ENCODE measurements at regions not wholly inside any gene's neighbourhood (a gene's known extent, or its start where the extent isn't known, plus 50 kb on each side); places are given as distances from the start of the nearest gene placed in this dataset.
A peak's percentile ranks its signal among the peaks of the same experiment; 100 is the strongest.

DNA sequence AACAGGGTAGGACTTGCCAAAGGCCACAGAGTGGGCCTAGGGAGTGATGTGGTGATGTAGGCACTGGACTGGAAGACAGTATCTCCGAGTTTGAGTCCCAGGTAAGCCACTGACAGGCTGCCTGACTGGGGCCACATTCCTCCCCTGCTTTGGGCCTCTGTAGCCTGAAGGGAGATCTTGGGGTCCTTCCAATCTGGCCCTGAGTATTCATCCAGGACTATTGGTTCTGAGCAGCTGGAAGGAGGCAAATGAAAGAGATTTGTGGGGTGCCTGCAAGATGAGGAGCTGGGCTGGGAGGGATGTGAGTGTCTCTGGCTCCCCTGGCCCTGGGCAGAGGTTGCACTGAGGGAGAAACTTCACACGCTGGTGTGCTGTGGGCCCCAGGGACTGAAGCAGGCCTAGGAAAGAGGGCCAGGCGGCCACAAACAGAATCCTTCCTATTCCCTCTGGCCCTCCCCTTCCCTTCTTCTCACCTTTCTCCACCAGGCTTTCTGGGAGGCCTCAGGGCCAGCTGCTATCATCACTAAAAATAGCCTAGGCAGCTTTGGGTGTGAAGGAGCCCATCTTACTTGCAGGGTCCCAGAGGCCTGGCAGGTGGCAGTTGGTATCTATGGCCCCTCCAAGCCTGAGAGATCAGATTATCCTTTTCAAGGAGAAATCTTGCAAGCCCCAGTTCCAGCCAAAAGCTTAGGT, 70.1 kb downstream of the PJA1 start:
- Histone ChIP-seq H3K4me1 (ENCODE audit: control insufficient read depth in 2 of 2, insufficient read depth in 1 of 2, low read depth in 1 of 2, low read length in 2 of 2) (peaks cover 0 to 8% of the 10 kb centered on the region in 2 donors), H3K4me3 (ENCODE audit: low read length in 2 of 2) (no peak overlapping the region)

DNA sequence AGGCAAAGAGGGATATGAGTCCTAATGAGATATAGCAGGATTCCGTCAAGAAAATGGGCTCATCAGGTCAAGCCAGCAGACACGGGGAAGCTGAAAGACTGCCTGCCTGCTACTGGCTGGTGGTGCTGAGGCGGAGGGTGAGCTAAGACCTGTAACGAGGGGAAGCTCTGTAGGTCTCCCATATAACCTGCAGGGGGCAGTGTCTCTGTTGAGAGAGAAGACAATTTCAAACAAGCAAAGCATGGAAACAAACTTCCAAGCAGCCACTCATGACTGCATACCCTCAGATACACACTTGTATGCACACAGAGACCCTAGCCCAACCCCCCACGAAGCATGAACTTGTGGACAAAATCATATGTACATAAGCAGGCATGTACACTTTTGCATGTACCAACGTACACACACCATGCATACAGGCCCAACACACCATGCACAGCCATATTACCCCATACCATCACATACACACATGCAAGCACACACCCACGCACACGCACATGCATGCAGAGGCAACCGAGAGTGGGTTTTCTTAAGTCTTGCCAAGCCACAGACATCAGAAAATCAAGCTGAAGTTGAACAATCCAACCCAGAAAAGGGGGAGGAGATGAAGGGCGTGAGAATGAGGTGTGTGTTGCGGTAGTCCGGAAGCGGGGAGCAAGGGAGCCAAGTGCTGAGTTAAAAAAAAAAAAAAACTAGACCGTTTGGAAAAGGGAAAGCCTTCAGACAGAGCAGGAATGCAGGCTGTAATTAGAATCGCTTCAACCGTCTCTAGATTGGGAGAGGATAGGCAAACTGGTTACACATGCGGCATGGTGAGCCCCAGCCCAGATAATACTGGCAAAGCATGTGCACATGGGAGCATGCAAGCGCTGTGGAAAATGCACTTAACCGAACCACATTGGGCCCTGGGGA, 71.0 kb downstream of the PJA1 start:
- H3K4ac ChIP-seq (ENCODE audit: low read length), result no peak overlapping the region
- H3K36me3 ChIP-seq (replicated peaks in 1 of 2; ENCODE audit: control insufficient read depth in 2 of 2, insufficient read depth in 2 of 2, low read length in 2 of 2), result no peaks in the 10 kb centered on the region
- H3K9me3 ChIP-seq (replicated peaks in 1 of 2; ENCODE audit: control insufficient read depth in 2 of 2, insufficient read depth in 1 of 2, low read depth in 1 of 2, low read length in 2 of 2), result no peaks in the 10 kb centered on the region
- no peak overlapping the region for H2AK5ac ChIP-seq (ENCODE audit: low read depth, low read length)
- H2BK120ac ChIP-seq (ENCODE audit: low read depth, low read length), result no peak overlapping the region
- H3K27me3 ChIP-seq (ENCODE audit: control insufficient read depth in 3 of 3, insufficient read depth in 3 of 3, low read depth in 1 of 3, low read length in 3 of 3), result peaks cover 0 to 15% (median 0%) of the 10 kb centered on the region in 3 experiments
- H3K23ac ChIP-seq (ENCODE audit: low read depth, low read length, poor library complexity), result no peak overlapping the region
- H4K91ac ChIP-seq (ENCODE audit: low read depth, low read length, poor library complexity), result no peak overlapping the region
- no peak overlapping the region for H3K18ac ChIP-seq (ENCODE audit: low read length)
- no peak overlapping the region for H2BK5ac ChIP-seq (ENCODE audit: low read length)
- H3K4me1 ChIP-seq (ENCODE audit: control insufficient read depth in 2 of 2, insufficient read depth in 1 of 2, low read depth in 1 of 2, low read length in 2 of 2), result peaks cover 0 to 8% of the 10 kb centered on the region in 2 donors
- H2AFZ ChIP-seq (ENCODE audit: low read length), result no peak overlapping the region
- H4K8ac ChIP-seq (ENCODE audit: low read depth, low read length), result peak overlapping the region; percentile 48
- no peak overlapping the region for H3K27ac ChIP-seq (replicated peaks; ENCODE audit: low read length)
- H3K14ac ChIP-seq (ENCODE audit: low read length), result no peak overlapping the region
- no peak overlapping the region for H3K9ac ChIP-seq (ENCODE audit: low read depth, low read length, poor library complexity)
- H2BK15ac ChIP-seq (ENCODE audit: low read length), result no peak overlapping the region
- peak; percentile 40 for DNase-seq (ENCODE audit: low spot score)
- no CpG with 5 or more reads among the region's 19 CpGs for WGBS, 2 donors (ENCODE audit: extremely low coverage in 2 of 2, insufficient read length in 2 of 2, insufficient replicate concordance in 1 of 2)
- H2BK12ac ChIP-seq (ENCODE audit: low read length), result no peak overlapping the region
- H3K4me2 ChIP-seq (ENCODE audit: insufficient read depth, low read length, poor library complexity, severe bottlenecking), result no peak overlapping the region
- H3K4me3 ChIP-seq (ENCODE audit: low read length in 2 of 2), result no peak overlapping the region
- no peaks in the 10 kb centered on the region for H3K79me1 ChIP-seq (ENCODE audit: low read depth, low read length)

More for the DNA sequence above, 70.1 kb downstream of the PJA1 start:
- no peak overlapping the region for H3K18ac ChIP-seq (ENCODE audit: low read length)
- H2BK12ac ChIP-seq (ENCODE audit: low read length), result no peak overlapping the region
- H3K79me1 ChIP-seq (ENCODE audit: low read depth, low read length), result no peaks in the 10 kb centered on the region
- no peak overlapping the region for H3K9ac ChIP-seq (ENCODE audit: low read depth, low read length, poor library complexity)
- H2AK5ac ChIP-seq (ENCODE audit: low read depth, low read length), result peak overlapping the region; percentile 70
- H3K23ac ChIP-seq (ENCODE audit: low read depth, low read length, poor library complexity), result no peak overlapping the region
- no peak overlapping the region for H3K14ac ChIP-seq (ENCODE audit: low read length)
- peaks cover 0 to 13% (median 0%) of the 10 kb centered on the region in 3 experiments for H3K27me3 ChIP-seq (ENCODE audit: control insufficient read depth in 3 of 3, insufficient read depth in 3 of 3, low read depth in 1 of 3, low read length in 3 of 3)
- H3K9me3 ChIP-seq (replicated peaks in 1 of 2; ENCODE audit: control insufficient read depth in 2 of 2, insufficient read depth in 1 of 2, low read depth in 1 of 2, low read length in 2 of 2), result no peaks in the 10 kb centered on the region
- no peak overlapping the region for H3K4me2 ChIP-seq (ENCODE audit: insufficient read depth, low read length, poor library complexity, severe bottlenecking)
- H2BK15ac ChIP-seq (ENCODE audit: low read length), result no peak overlapping the region
- DNase-seq (ENCODE audit: low spot score), result no peak
- H3K4ac ChIP-seq (ENCODE audit: low read length), result no peak overlapping the region
- no peak overlapping the region for H4K91ac ChIP-seq (ENCODE audit: low read depth, low read length, poor library complexity)
- WGBS, 2 donors (ENCODE audit: extremely low coverage in 2 of 2, insufficient read length in 2 of 2, insufficient replicate concordance in 1 of 2), result no CpG with 5 or more reads among the region's 3 CpGs
- H3K36me3 ChIP-seq (replicated peaks in 1 of 2; ENCODE audit: control insufficient read depth in 2 of 2, insufficient read depth in 2 of 2, low read length in 2 of 2), result no peaks in the 10 kb centered on the region
- no peak overlapping the region for H2AFZ ChIP-seq (ENCODE audit: low read length)
- H4K8ac ChIP-seq (ENCODE audit: low read depth, low read length), result no peak overlapping the region
- H2BK5ac ChIP-seq (ENCODE audit: low read length), result no peak overlapping the region
- H2BK120ac ChIP-seq (ENCODE audit: low read depth, low read length), result no peak overlapping the region
- H3K27ac ChIP-seq (replicated peaks; ENCODE audit: low read length), result no peak overlapping the region

DNA sequence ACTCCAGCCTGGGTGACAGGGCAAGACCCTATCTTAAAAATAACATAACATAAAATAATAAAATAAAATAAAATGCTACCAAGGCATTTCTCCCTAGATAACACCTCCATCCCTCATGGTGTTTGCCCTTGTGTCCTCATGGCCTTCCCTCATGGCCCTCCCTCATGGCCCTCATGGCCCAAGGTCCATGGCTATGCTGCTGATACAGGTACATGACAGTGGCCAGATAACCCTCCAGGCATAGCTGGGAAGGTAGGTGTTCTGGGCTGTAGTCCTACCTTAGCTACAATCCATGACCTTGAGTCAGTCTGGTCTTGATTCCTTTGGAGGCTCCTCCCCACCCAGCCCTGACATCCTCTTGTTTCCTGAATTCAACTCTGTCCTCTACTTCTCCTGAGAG, 75.2 kb downstream of the PJA1 start:
- Histone ChIP-seq H4K91ac (ENCODE audit: low read depth, low read length, poor library complexity) (no peak overlapping the region), H2BK5ac (ENCODE audit: low read length) (no peak overlapping the region), H3K14ac (ENCODE audit: low read length) (no peak overlapping the region), H3K23ac (ENCODE audit: low read depth, low read length, poor library complexity) (no peak overlapping the region), H3K27me3 (ENCODE audit: control insufficient read depth in 3 of 3, insufficient read depth in 3 of 3, low read depth in 1 of 3, low read length in 3 of 3) (peaks cover 0 to 34% (median 0%) of the 10 kb centered on the region in 3 experiments), H4K8ac (ENCODE audit: low read depth, low read length) (no peak overlapping the region), H3K18ac (ENCODE audit: low read length) (no peak overlapping the region), H3K9me3 (replicated peaks in 1 of 2; ENCODE audit: control insufficient read depth in 2 of 2, insufficient read depth in 1 of 2, low read depth in 1 of 2, low read length in 2 of 2) (no peaks in the 10 kb centered on the region), H3K4me3 (ENCODE audit: low read length in 2 of 2) (no peak overlapping the region), H3K4ac (ENCODE audit: low read length) (no peak overlapping the region), H3K4me2 (ENCODE audit: insufficient read depth, low read length, poor library complexity, severe bottlenecking) (no peak overlapping the region), H3K79me1 (ENCODE audit: low read depth, low read length) (no peaks in the 10 kb centered on the region), H3K36me3 (replicated peaks in 1 of 2; ENCODE audit: control insufficient read depth in 2 of 2, insufficient read depth in 2 of 2, low read length in 2 of 2) (no peaks in the 10 kb centered on the region), H3K27ac (replicated peaks; ENCODE audit: low read length) (no peak overlapping the region), H3K9ac (ENCODE audit: low read depth, low read length, poor library complexity) (no peak overlapping the region), H3K4me1 (ENCODE audit: control insufficient read depth in 2 of 2, insufficient read depth in 1 of 2, low read depth in 1 of 2, low read length in 2 of 2) (peaks cover 6 to 11% of the 10 kb centered on the region in 2 donors), H2BK15ac (ENCODE audit: low read length) (no peak overlapping the region), H2BK12ac (ENCODE audit: low read length) (no peak overlapping the region), H2AK5ac (ENCODE audit: low read depth, low read length) (no peak overlapping the region), H2AFZ (ENCODE audit: low read length) (no peak overlapping the region), H2BK120ac (ENCODE audit: low read depth, low read length) (no peak overlapping the region)
- DNase-seq (ENCODE audit: low spot score), result no peak

DNA sequence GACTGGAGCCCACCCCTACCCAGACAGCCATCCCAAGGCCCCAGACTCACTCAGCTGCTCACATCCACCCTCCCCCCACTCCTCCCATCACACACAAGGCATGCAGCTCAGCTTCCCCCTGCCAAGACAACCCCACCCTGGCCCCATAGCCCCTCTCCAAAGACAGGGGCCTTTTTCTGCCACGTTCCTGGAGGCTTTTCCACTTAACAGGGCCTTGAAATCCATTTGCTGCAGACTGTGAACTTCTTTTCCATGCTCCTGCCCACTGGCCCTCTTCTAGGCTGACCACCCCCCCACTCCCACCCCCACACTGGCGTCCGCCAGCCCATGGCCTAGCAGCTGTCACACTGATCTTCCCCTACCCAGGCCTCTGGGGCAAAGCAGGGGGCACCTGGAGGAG, 76.0 kb downstream of the PJA1 start:
- no peak for DNase-seq (ENCODE audit: low spot score)
- peaks cover 0 to 40% (median 0%) of the 10 kb centered on the region in 3 experiments for H3K27me3 ChIP-seq (ENCODE audit: control insufficient read depth in 3 of 3, insufficient read depth in 3 of 3, low read depth in 1 of 3, low read length in 3 of 3)
- H2BK12ac ChIP-seq (ENCODE audit: low read length), result no peak overlapping the region
- H2BK15ac ChIP-seq (ENCODE audit: low read length), result no peak overlapping the region
- no peak overlapping the region for H2BK5ac ChIP-seq (ENCODE audit: low read length)
- WGBS, 2 donors (ENCODE audit: extremely low coverage in 2 of 2, insufficient read length in 2 of 2, insufficient replicate concordance in 1 of 2), result no CpG with 5 or more reads among the region's 3 CpGs
- no peak overlapping the region for H2BK120ac ChIP-seq (ENCODE audit: low read depth, low read length)
- H4K8ac ChIP-seq (ENCODE audit: low read depth, low read length), result no peak overlapping the region
- H2AFZ ChIP-seq (ENCODE audit: low read length), result no peak overlapping the region
- H3K23ac ChIP-seq (ENCODE audit: low read depth, low read length, poor library complexity), result no peak overlapping the region
- H2AK5ac ChIP-seq (ENCODE audit: low read depth, low read length), result no peak overlapping the region
- H3K18ac ChIP-seq (ENCODE audit: low read length), result no peak overlapping the region
- no peak overlapping the region for H3K4me3 ChIP-seq (ENCODE audit: low read length in 2 of 2)
- peaks cover 6 to 10% of the 10 kb centered on the region in 2 donors for H3K4me1 ChIP-seq (ENCODE audit: control insufficient read depth in 2 of 2, insufficient read depth in 1 of 2, low read depth in 1 of 2, low read length in 2 of 2)
- H3K36me3 ChIP-seq (replicated peaks in 1 of 2; ENCODE audit: control insufficient read depth in 2 of 2, insufficient read depth in 2 of 2, low read length in 2 of 2), result no peaks in the 10 kb centered on the region
- no peak overlapping the region for H3K4ac ChIP-seq (ENCODE audit: low read length)
- no peaks in the 10 kb centered on the region for H3K79me1 ChIP-seq (ENCODE audit: low read depth, low read length)
- no peak overlapping the region for H3K4me2 ChIP-seq (ENCODE audit: insufficient read depth, low read length, poor library complexity, severe bottlenecking)
- no peak overlapping the region for H3K27ac ChIP-seq (replicated peaks; ENCODE audit: low read length)
- H3K9me3 ChIP-seq (replicated peaks in 1 of 2; ENCODE audit: control insufficient read depth in 2 of 2, insufficient read depth in 1 of 2, low read depth in 1 of 2, low read length in 2 of 2), result no peaks in the 10 kb centered on the region
- H4K91ac ChIP-seq (ENCODE audit: low read depth, low read length, poor library complexity), result no peak overlapping the region
- no peak overlapping the region for H3K9ac ChIP-seq (ENCODE audit: low read depth, low read length, poor library complexity)
- H3K14ac ChIP-seq (ENCODE audit: low read length), result no peak overlapping the region

Data from neuronal stem cell (in vitro differentiated cells).